ENCODE measurements at regions not wholly inside any gene's neighbourhood (a gene's known extent, or its start where the extent isn't known, plus 50 kb on each side); places are given as distances from the start of the nearest gene placed in this dataset.

- Histone ChIP-seq H3K27ac (no peak overlapping the region), H3K27me3 (no peaks in the 10 kb centered on the region), H3K4me1 (no peaks in the 10 kb centered on the region), H3K4me3 (no peak overlapping the region), H3K9me3 (no peaks in the 10 kb centered on the region), H3K36me3 (no peaks in the 10 kb centered on the region)
- WGBS, 2 donors = 65 to 74% methylated on average over 3 of the region's 3 CpGs
- DNase-seq (no peak), FAIRE-seq (no peak), ATAC-seq (no peak)
- TF ChIP-seq, protein P1, sequence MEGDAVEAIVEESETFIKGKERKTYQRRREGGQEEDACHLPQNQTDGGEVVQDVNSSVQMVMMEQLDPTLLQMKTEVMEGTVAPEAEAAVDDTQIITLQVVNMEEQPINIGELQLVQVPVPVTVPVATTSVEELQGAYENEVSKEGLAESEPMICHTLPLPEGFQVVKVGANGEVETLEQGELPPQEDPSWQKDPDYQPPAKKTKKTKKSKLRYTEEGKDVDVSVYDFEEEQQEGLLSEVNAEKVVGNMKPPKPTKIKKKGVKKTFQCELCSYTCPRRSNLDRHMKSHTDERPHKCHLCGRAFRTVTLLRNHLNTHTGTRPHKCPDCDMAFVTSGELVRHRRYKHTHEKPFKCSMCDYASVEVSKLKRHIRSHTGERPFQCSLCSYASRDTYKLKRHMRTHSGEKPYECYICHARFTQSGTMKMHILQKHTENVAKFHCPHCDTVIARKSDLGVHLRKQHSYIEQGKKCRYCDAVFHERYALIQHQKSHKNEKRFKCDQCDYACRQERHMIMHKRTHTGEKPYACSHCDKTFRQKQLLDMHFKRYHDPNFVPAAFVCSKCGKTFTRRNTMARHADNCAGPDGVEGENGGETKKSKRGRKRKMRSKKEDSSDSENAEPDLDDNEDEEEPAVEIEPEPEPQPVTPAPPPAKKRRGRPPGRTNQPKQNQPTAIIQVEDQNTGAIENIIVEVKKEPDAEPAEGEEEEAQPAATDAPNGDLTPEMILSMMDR (IDR thresholded peaks at IDR 0.05) = no peak
- intact Hi-C loops (cut with DNase I) = no loop called here
Measured at GRCh38 chr14:71607056-71607455, 325.2 kb upstream of the RGS6 start.

DNA sequence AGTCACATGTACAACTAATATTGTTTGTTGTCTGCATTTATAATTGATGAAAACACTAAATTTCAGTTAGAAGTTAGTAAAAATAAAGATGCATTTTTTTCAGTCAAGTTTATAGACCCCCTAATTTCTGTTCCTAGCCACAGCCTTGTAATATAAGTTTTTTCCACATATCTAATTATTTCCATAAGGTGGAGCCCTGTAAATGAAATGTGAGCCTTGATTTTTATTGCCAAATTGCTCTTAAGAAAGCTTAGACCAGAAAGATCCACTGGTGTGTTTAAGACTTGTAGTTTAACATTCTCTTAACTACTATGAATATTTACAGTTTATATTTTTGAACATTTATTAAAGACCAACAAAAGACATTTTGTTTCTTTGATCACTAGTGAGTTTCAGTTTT is 322.1 kb upstream of the RGS6 start:
- no peaks in the 10 kb centered on the region for H3K4me1 ChIP-seq
- intact Hi-C loops (cut with DNase I) = no loop called here
- ATAC-seq (no peak), DNase-seq (no peak), FAIRE-seq (no peak)
- no peak overlapping the region for H3K27ac ChIP-seq
- no peak overlapping the region for H3K4me3 ChIP-seq
- H3K9me3 ChIP-seq = no peaks in the 10 kb centered on the region
- TF ChIP-seq, protein P1 (IDR thresholded peaks at IDR 0.05) = no peak
- H3K27me3 ChIP-seq = no peaks in the 10 kb centered on the region
- H3K36me3 ChIP-seq = no peaks in the 10 kb centered on the region

- Histone ChIP-seq H3K27ac (no peak overlapping the region), H3K4me3 (no peak overlapping the region), H3K9me3 (no peaks in the 10 kb centered on the region), H3K36me3 (no peaks in the 10 kb centered on the region), H3K4me1 (no peaks in the 10 kb centered on the region), H3K27me3 (no peaks in the 10 kb centered on the region)
- intact Hi-C loops (cut with DNase I) = no loop called here
- WGBS, 2 donors = 71 to 76% methylated on average over 1 of the region's 1 CpG
- no peak for DNase-seq
- TF ChIP-seq, protein P1 (IDR thresholded peaks at IDR 0.05) = no peak
- FAIRE-seq = no peak
- ATAC-seq = peak in 1 of 4 donors; percentile 29
Measured at GRCh38 chr14:71610797-71611196, 321.4 kb upstream of the RGS6 start.

DNA sequence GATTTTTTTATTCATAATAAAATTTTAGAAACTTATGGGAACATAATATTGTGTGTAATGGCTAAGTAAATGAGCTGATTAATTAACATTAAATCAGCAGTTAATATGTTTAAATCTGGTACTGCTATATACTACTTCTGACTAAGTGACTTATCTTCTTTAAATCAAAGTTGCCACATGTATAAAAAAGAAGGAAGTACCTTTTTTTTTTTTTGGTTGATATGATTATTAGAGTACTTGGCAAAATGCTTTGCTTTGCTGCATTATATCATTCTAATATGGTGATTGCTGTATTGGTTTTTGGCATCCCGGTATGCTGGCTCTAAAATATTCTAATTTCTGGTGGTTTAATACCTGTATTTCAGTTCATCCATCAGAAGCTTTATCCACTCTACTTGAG is 319.1 kb upstream of the RGS6 start:
- no peak overlapping the region for H3K4me3 ChIP-seq
- ATAC-seq = no peak
- H3K4me1 ChIP-seq = no peaks in the 10 kb centered on the region
- intact Hi-C loops (cut with DNase I) = no loop called here
- FAIRE-seq = no peak
- no peaks in the 10 kb centered on the region for H3K9me3 ChIP-seq
- TF ChIP-seq, protein P1 (IDR thresholded peaks at IDR 0.05) = no peak
- H3K36me3 ChIP-seq = no peaks in the 10 kb centered on the region
- no peaks in the 10 kb centered on the region for H3K27me3 ChIP-seq
- 92 to 100% methylated on average over 1 of the region's 1 CpG for WGBS, 2 donors
- DNase-seq = no peak
- H3K27ac ChIP-seq = no peak overlapping the region

- H3K9me3 ChIP-seq = no peaks in the 10 kb centered on the region
- intact Hi-C loops (cut with DNase I) = no loop called here
- H3K4me3 ChIP-seq = no peak overlapping the region
- TF ChIP-seq, protein P1 (IDR thresholded peaks at IDR 0.05) = no peak
- no peaks in the 10 kb centered on the region for H3K27me3 ChIP-seq
- ATAC-seq (no peak), FAIRE-seq (no peak), DNase-seq (no peak)
- no peaks in the 10 kb centered on the region for H3K4me1 ChIP-seq
- H3K36me3 ChIP-seq = no peaks in the 10 kb centered on the region
- 98 to 100% methylated on average over 2 of the region's 2 CpGs for WGBS, 2 donors
- H3K27ac ChIP-seq = no peak overlapping the region
Measured at GRCh38 chr14:71616013-71616412, 316.2 kb upstream of the RGS6 start.
